ENCODE measurements at regions not wholly inside any gene's neighbourhood (a gene's known extent, or its start where the extent isn't known, plus 50 kb on each side); places are given as distances from the start of the nearest gene placed in this dataset.
"Not testable (repeated sequence)": the region's sequence is repeated elsewhere in the genome, so short reads cannot be mapped to it uniquely, and the experiment has no call there.

DNA sequence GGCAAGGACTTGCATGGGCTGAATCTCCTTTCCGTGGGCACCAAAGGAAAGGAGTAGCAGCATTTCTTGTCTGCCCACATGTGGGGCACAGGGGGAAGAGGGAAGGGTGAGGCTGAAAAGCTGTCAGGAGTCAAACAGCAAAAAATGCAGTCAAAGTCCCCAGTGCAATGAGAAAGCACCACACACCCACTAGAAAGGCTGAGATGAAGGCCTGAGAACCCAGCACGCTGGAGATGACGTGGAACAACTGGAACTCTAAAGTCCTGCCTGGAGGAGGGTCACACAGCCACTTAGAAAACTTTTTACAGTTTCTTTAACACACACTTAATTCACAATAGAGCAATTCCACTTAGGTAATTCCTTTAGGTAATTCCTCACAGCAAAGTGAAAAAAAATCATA is 94.6 kb upstream of the IGFBPL1 start:
- Histone ChIP-seq H3K9ac (ENCODE audit: low read length) (no peak overlapping the region), H3K36me3 (ENCODE audit: control insufficient read depth, insufficient read depth, low read length, severe bottlenecking) (no peaks in the 10 kb centered on the region), H3K4me1 (ENCODE audit: control insufficient read depth, insufficient read depth, low read length) (no peaks in the 10 kb centered on the region), H3K9me3 (ENCODE audit: control insufficient read depth, low read length) (no peaks in the 10 kb centered on the region), H3K4me3 (ENCODE audit: low read length) (no peak overlapping the region), H3K27me3 (replicated peaks; ENCODE audit: control insufficient read depth, insufficient read depth, low read length) (peaks cover 5% of the 10 kb centered on the region)
- DNase-seq (ENCODE audit: low read depth), result no peak

- DNase-seq (ENCODE audit: low read depth), result peak; percentile 76
Observed at GRCh38 chr9:38516273-38516672, 92.0 kb upstream of the IGFBPL1 start.

GRCh38 chr9:38515055-38515454 is 90.8 kb upstream of the IGFBPL1 start:
- H3K27me3 ChIP-seq (replicated peaks; ENCODE audit: control insufficient read depth, insufficient read depth, low read length); DNase-seq (ENCODE audit: low read depth); H3K9me3 ChIP-seq (ENCODE audit: control insufficient read depth, low read length): not testable (repeated sequence)

More at GRCh38 chr9:38516273-38516672, 92.0 kb upstream of the IGFBPL1 start:
- H3K9ac ChIP-seq (ENCODE audit: low read length); H3K4me1 ChIP-seq (ENCODE audit: control insufficient read depth, insufficient read depth, low read length); H3K27me3 ChIP-seq (replicated peaks; ENCODE audit: control insufficient read depth, insufficient read depth, low read length); H3K9me3 ChIP-seq (ENCODE audit: control insufficient read depth, low read length); H3K4me3 ChIP-seq (ENCODE audit: low read length); H3K36me3 ChIP-seq (ENCODE audit: control insufficient read depth, insufficient read depth, low read length, severe bottlenecking): not testable (repeated sequence)

GRCh38 chr9:38510340-38510739 is 86.1 kb upstream of the IGFBPL1 start:
- not testable (repeated sequence) for H3K9ac ChIP-seq (ENCODE audit: low read length); H3K27me3 ChIP-seq (replicated peaks; ENCODE audit: control insufficient read depth, insufficient read depth, low read length); H3K9me3 ChIP-seq (ENCODE audit: control insufficient read depth, low read length); DNase-seq (ENCODE audit: low read depth); H3K36me3 ChIP-seq (ENCODE audit: control insufficient read depth, insufficient read depth, low read length, severe bottlenecking); H3K4me3 ChIP-seq (ENCODE audit: low read length); H3K4me1 ChIP-seq (ENCODE audit: control insufficient read depth, insufficient read depth, low read length)

More at GRCh38 chr9:38515055-38515454, 90.8 kb upstream of the IGFBPL1 start:
- H3K4me3 ChIP-seq (ENCODE audit: low read length); H3K9ac ChIP-seq (ENCODE audit: low read length); H3K4me1 ChIP-seq (ENCODE audit: control insufficient read depth, insufficient read depth, low read length); H3K36me3 ChIP-seq (ENCODE audit: control insufficient read depth, insufficient read depth, low read length, severe bottlenecking): not testable (repeated sequence)

DNA sequence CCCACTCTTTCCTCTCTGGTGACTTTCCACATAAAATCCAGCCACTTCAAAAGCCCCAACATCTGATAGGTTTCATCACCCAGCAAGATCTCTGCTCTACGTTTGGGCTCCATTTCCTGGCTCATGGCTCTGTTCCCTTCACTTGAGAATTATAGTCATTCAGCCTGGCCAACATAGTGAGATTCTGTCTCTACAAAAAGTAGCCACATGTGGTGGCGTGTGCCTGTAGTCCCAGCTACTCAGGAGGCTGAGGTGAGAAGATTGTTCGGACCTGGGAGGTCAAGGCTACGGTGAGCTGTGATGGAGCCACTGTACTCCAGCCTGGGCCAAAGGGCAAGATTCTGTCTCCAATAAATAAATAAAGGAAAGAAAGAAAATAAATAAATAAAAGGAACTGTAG is 83.3 kb upstream of the IGFBPL1 start:
- H3K4me3 ChIP-seq (ENCODE audit: low read length), result no peak overlapping the region
- H3K9me3 ChIP-seq (ENCODE audit: control insufficient read depth, low read length), result no peaks in the 10 kb centered on the region
- no peak for DNase-seq (ENCODE audit: low read depth)
- H3K4me1 ChIP-seq (ENCODE audit: control insufficient read depth, insufficient read depth, low read length), result no peaks in the 10 kb centered on the region
- no peaks in the 10 kb centered on the region for H3K36me3 ChIP-seq (ENCODE audit: control insufficient read depth, insufficient read depth, low read length, severe bottlenecking)
- H3K27me3 ChIP-seq (replicated peaks; ENCODE audit: control insufficient read depth, insufficient read depth, low read length), result no peaks in the 10 kb centered on the region
- no peak overlapping the region for H3K9ac ChIP-seq (ENCODE audit: low read length)

- not testable (repeated sequence) for DNase-seq (ENCODE audit: low read depth); H3K9ac ChIP-seq (ENCODE audit: low read length); H3K36me3 ChIP-seq (ENCODE audit: control insufficient read depth, insufficient read depth, low read length, severe bottlenecking); H3K27me3 ChIP-seq (replicated peaks; ENCODE audit: control insufficient read depth, insufficient read depth, low read length); H3K4me3 ChIP-seq (ENCODE audit: low read length); H3K9me3 ChIP-seq (ENCODE audit: control insufficient read depth, low read length); H3K4me1 ChIP-seq (ENCODE audit: control insufficient read depth, insufficient read depth, low read length)
Observed at GRCh38 chr9:38500171-38500570, 75.9 kb upstream of the IGFBPL1 start.

- H3K36me3 ChIP-seq (ENCODE audit: control insufficient read depth, insufficient read depth, low read length, severe bottlenecking); DNase-seq (ENCODE audit: low read depth); H3K4me1 ChIP-seq (ENCODE audit: control insufficient read depth, insufficient read depth, low read length); H3K9ac ChIP-seq (ENCODE audit: low read length); H3K9me3 ChIP-seq (ENCODE audit: control insufficient read depth, low read length); H3K27me3 ChIP-seq (replicated peaks; ENCODE audit: control insufficient read depth, insufficient read depth, low read length); H3K4me3 ChIP-seq (ENCODE audit: low read length): not testable (repeated sequence)
Observed at GRCh38 chr9:38498551-38498950, 74.3 kb upstream of the IGFBPL1 start.

DNA sequence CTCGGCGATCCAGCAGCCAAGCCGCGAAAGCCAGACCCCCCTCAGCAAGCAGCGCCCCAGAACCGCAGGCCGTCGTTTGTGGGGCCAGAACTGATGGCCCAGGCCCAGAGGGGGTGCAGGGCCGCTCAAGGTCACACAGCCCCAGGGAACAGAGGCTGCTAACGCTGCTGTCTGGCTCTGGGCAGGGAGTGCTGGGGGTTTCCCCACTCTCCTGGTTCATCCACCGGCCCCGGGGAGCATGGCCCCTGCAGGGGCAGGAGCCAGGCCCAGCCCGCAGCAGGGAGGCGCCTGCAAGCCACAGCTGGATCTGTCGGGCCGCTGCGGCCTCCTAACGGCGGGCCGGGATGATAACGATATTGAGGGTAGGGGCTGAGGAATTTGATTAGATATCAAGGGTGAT is 64.8 kb upstream of the IGFBPL1 start:
- Histone ChIP-seq H3K4me3 (ENCODE audit: low read length) (no peak overlapping the region), H3K9me3 (ENCODE audit: control insufficient read depth, low read length) (peaks cover 2% of the 10 kb centered on the region), H3K36me3 (ENCODE audit: control insufficient read depth, insufficient read depth, low read length, severe bottlenecking) (no peaks in the 10 kb centered on the region), H3K9ac (ENCODE audit: low read length) (no peak overlapping the region), H3K4me1 (ENCODE audit: control insufficient read depth, insufficient read depth, low read length) (peaks cover 12% of the 10 kb centered on the region), H3K27me3 (replicated peaks; ENCODE audit: control insufficient read depth, insufficient read depth, low read length) (no peaks in the 10 kb centered on the region)
- DNase-seq (ENCODE audit: low read depth), result no peak

GRCh38 chr9:38488156-38488698 is 64.0 kb upstream of the IGFBPL1 start:
- Histone ChIP-seq H3K9ac (ENCODE audit: low read length) (no peak overlapping the region), H3K9me3 (ENCODE audit: control insufficient read depth, low read length) (peaks cover 2% of the 10 kb centered on the region), H3K4me1 (ENCODE audit: control insufficient read depth, insufficient read depth, low read length) (peaks cover 12% of the 10 kb centered on the region), H3K36me3 (ENCODE audit: control insufficient read depth, insufficient read depth, low read length, severe bottlenecking) (no peaks in the 10 kb centered on the region), H3K4me3 (ENCODE audit: low read length) (no peak overlapping the region), H3K27me3 (replicated peaks; ENCODE audit: control insufficient read depth, insufficient read depth, low read length) (no peaks in the 10 kb centered on the region)
- no peak for DNase-seq (ENCODE audit: low read depth)

- not testable (repeated sequence) for H3K9me3 ChIP-seq (ENCODE audit: control insufficient read depth, low read length); H3K27me3 ChIP-seq (replicated peaks; ENCODE audit: control insufficient read depth, insufficient read depth, low read length); H3K4me3 ChIP-seq (ENCODE audit: low read length); DNase-seq (ENCODE audit: low read depth); H3K36me3 ChIP-seq (ENCODE audit: control insufficient read depth, insufficient read depth, low read length, severe bottlenecking); H3K9ac ChIP-seq (ENCODE audit: low read length)
- H3K4me1 ChIP-seq (ENCODE audit: control insufficient read depth, insufficient read depth, low read length), result peaks cover 12% of the 10 kb centered on the region
Observed at GRCh38 chr9:38487418-38488155, 63.3 kb upstream of the IGFBPL1 start.

- Histone ChIP-seq H3K4me1 (ENCODE audit: control insufficient read depth, insufficient read depth, low read length) (peaks cover 12% of the 10 kb centered on the region), H3K9me3 (ENCODE audit: control insufficient read depth, low read length) (peaks cover 2% of the 10 kb centered on the region), H3K4me3 (ENCODE audit: low read length) (no peak overlapping the region), H3K36me3 (ENCODE audit: control insufficient read depth, insufficient read depth, low read length, severe bottlenecking) (no peaks in the 10 kb centered on the region), H3K27me3 (replicated peaks; ENCODE audit: control insufficient read depth, insufficient read depth, low read length) (no peaks in the 10 kb centered on the region), H3K9ac (ENCODE audit: low read length) (no peak overlapping the region)
- DNase-seq (ENCODE audit: low read depth), result no peak
Observed at GRCh38 chr9:38486837-38487236, 62.6 kb upstream of the IGFBPL1 start.
